ENCODE measurements at regions not wholly inside any gene's neighbourhood (a gene's known extent, or its start where the extent isn't known, plus 50 kb on each side); places are given as distances from the start of the nearest gene placed in this dataset.

DNA sequence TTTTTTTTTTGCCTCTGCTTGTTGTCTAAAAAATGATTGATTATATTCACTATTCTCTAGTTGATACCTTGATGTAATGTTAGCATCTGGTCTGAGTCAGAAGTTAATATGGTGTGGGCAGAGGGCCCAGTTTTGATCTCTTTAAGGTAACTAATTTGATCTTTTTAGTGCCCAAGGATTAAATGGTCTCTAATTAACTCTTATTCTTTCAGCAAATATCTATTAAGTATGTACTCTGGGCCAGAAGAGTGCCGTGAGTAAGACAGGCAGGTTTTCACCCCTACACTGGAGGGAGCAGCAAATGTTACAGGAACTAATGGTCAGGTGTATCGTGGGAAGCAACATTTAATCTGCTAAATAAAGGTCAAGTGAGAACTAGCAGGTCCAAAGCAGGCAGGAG lies 144.6 kb upstream of the COL1A2 start:
- H3K9me2 ChIP-seq (ENCODE audit: insufficient read depth, low read length): no peaks in the 10 kb centered on the region
- no peaks in the 10 kb centered on the region for H3K79me2 ChIP-seq (replicated peaks; ENCODE audit: insufficient read depth, low read length)
- TF ChIP-seq RAD21 (conservative IDR thresholded peaks at IDR 0.05) (no peak), MXI1 (conservative IDR thresholded peaks at IDR 0.05; ENCODE audit: poor library complexity, severe bottlenecking) (no peak), POLR2AphosphoS5 (IDR thresholded peaks at IDR 0.05) (no peak), EP300 (conservative IDR thresholded peaks at IDR 0.05; ENCODE audit: poor library complexity, severe bottlenecking) (no peak), EZH2 (IDR thresholded peaks at IDR 0.05; ENCODE audit: borderline replicate concordance, insufficient read depth, low read length, poor library complexity, severe bottlenecking) (no peak), TAF1 (IDR thresholded peaks at IDR 0.05; ENCODE audit: low read depth) (no peak), REST (IDR thresholded peaks at IDR 0.05; ENCODE audit: borderline replicate concordance) (no peak), CTCF (IDR thresholded peaks at IDR 0.05; ENCODE audit: poor library complexity, severe bottlenecking) (no peak), SMC3 (conservative IDR thresholded peaks at IDR 0.05; ENCODE audit: poor library complexity) (no peak)
- H3K4me2 ChIP-seq (ENCODE audit: low read length): no peak overlapping the region
- H3F3A ChIP-seq (ENCODE audit: insufficient read depth, low read length, poor library complexity, severe bottlenecking): no peaks in the 10 kb centered on the region
- no peak overlapping the region for H2AFZ ChIP-seq (ENCODE audit: low read depth, low read length)
- no peaks in the 10 kb centered on the region for H3K9me3 ChIP-seq (ENCODE audit: low read length)
- H3K9ac ChIP-seq (ENCODE audit: low read length): no peak overlapping the region
- no peaks in the 10 kb centered on the region for H3K27me3 ChIP-seq (ENCODE audit: insufficient read depth, low read depth, low read length)
- H3K4me3 ChIP-seq (ENCODE audit: low read length): no peak overlapping the region
- H3K27ac ChIP-seq (ENCODE audit: low read length): no peak overlapping the region
- H3K36me3 ChIP-seq (ENCODE audit: insufficient read depth, low read length): no peaks in the 10 kb centered on the region
- H4K20me1 ChIP-seq (ENCODE audit: insufficient read depth): no peaks in the 10 kb centered on the region

GRCh38 chr7:94250987-94251386 lies 143.7 kb upstream of the COL1A2 start:
- no peak overlapping the region for H3K4me3 ChIP-seq (ENCODE audit: low read length)
- TF ChIP-seq CTCF (IDR thresholded peaks at IDR 0.05; ENCODE audit: poor library complexity, severe bottlenecking) (no peak), POLR2AphosphoS5 (IDR thresholded peaks at IDR 0.05) (no peak)
- no peak overlapping the region for H3K4me2 ChIP-seq (ENCODE audit: low read length)
- no peak overlapping the region for H3K9ac ChIP-seq (ENCODE audit: low read length)
- H3K9me3 ChIP-seq (ENCODE audit: low read length): no peaks in the 10 kb centered on the region
- H4K20me1 ChIP-seq (ENCODE audit: insufficient read depth): no peaks in the 10 kb centered on the region
- no peak overlapping the region for H2AFZ ChIP-seq (ENCODE audit: low read depth, low read length)
- no peaks in the 10 kb centered on the region for H3K36me3 ChIP-seq (ENCODE audit: insufficient read depth, low read length)
- no peak overlapping the region for H3K27ac ChIP-seq (ENCODE audit: low read length)
- H3K27me3 ChIP-seq (ENCODE audit: insufficient read depth, low read depth, low read length): no peaks in the 10 kb centered on the region
- H3K9me2 ChIP-seq (ENCODE audit: insufficient read depth, low read length): no peaks in the 10 kb centered on the region
- no peaks in the 10 kb centered on the region for H3F3A ChIP-seq (ENCODE audit: insufficient read depth, low read length, poor library complexity, severe bottlenecking)
- H3K79me2 ChIP-seq (replicated peaks; ENCODE audit: insufficient read depth, low read length): no peaks in the 10 kb centered on the region
